ENCODE measurements at regions not wholly inside any gene's neighbourhood (a gene's known extent, or its start where the extent isn't known, plus 50 kb on each side); places are given as distances from the start of the nearest gene placed in this dataset.

GRCh38 chr5:57383093-57383861 lies 99.3 kb downstream of the ACTBL2 start:
- no peak overlapping the region for H3K4me3 ChIP-seq (ENCODE audit: low read depth, low read length)
- TF ChIP-seq CTCF (IDR thresholded peaks at IDR 0.05; ENCODE audit: low read depth, low read length, missing control alignments), result peak; percentile 42
- in situ Hi-C loops (cut with HindIII; ENCODE audit: low sequenced_read_pairs), result no loop called here
- no peak for DNase-seq (ENCODE audit: low read depth)

GRCh38 chr5:57382655-57383054 lies 100.0 kb downstream of the ACTBL2 start:
- DNase-seq (ENCODE audit: low read depth), result no peak
- TF ChIP-seq CTCF (IDR thresholded peaks at IDR 0.05; ENCODE audit: low read depth, low read length, missing control alignments), result no peak
- in situ Hi-C loops (cut with HindIII; ENCODE audit: low sequenced_read_pairs), result no loop called here
- no peak overlapping the region for H3K4me3 ChIP-seq (ENCODE audit: low read depth, low read length)

GRCh38 chr5:57370376-57370775 lies 112.2 kb downstream of the ACTBL2 start:
- no peak for TF ChIP-seq CTCF (IDR thresholded peaks at IDR 0.05; ENCODE audit: low read depth, low read length, missing control alignments)
- no peak overlapping the region for H3K4me3 ChIP-seq (ENCODE audit: low read depth, low read length)
- in situ Hi-C loops (cut with HindIII; ENCODE audit: low sequenced_read_pairs), result no loop called here
- DNase-seq (ENCODE audit: low read depth), result no peak

- H3K4me3 ChIP-seq (ENCODE audit: low read depth, low read length), result no peak overlapping the region
- TF ChIP-seq CTCF (IDR thresholded peaks at IDR 0.05; ENCODE audit: low read depth, low read length, missing control alignments), result no peak
- no peak for DNase-seq (ENCODE audit: low read depth)
- in situ Hi-C loops (cut with HindIII; ENCODE audit: low sequenced_read_pairs), result no loop called here
Observed at GRCh38 chr5:57368010-57368409, 114.6 kb downstream of the ACTBL2 start.

- DNase-seq (ENCODE audit: low read depth), result no peak
- in situ Hi-C loops (cut with HindIII; ENCODE audit: low sequenced_read_pairs), result no loop called here
- no peak overlapping the region for H3K4me3 ChIP-seq (ENCODE audit: low read depth, low read length)
- TF ChIP-seq CTCF (IDR thresholded peaks at IDR 0.05; ENCODE audit: low read depth, low read length, missing control alignments), result no peak
Observed at GRCh38 chr5:57366744-57367143, 115.9 kb downstream of the ACTBL2 start.

- in situ Hi-C loops (cut with HindIII; ENCODE audit: low sequenced_read_pairs), result no loop called here
- DNase-seq (ENCODE audit: low read depth), result no peak
- TF ChIP-seq CTCF (IDR thresholded peaks at IDR 0.05; ENCODE audit: low read depth, low read length, missing control alignments), result no peak
- H3K4me3 ChIP-seq (ENCODE audit: low read depth, low read length), result no peak overlapping the region
Observed at GRCh38 chr5:57362951-57363350, 119.7 kb downstream of the ACTBL2 start.
